ENCODE measurements at regions not wholly inside any gene's neighbourhood (a gene's known extent, or its start where the extent isn't known, plus 50 kb on each side); places are given as distances from the start of the nearest gene placed in this dataset.

- TF ChIP-seq CTCF (IDR thresholded peaks at IDR 0.05; ENCODE audit: insufficient read depth, low read length, poor library complexity, severe bottlenecking) (no peak), EZH2phosphoT487 (conservative IDR thresholded peaks at IDR 0.05; ENCODE audit: low read length) (no peak)
These were observed 2119.6 kb upstream of the PIK3C3 start for GRCh38 chr18:39835303-39836030.

All from SU-DHL-6 (cell line).